ENCODE measurements at regions not wholly inside any gene's neighbourhood (a gene's known extent, or its start where the extent isn't known, plus 50 kb on each side); places are given as distances from the start of the nearest gene placed in this dataset.
"Not testable (repeated sequence)": the region's sequence is repeated elsewhere in the genome, so short reads cannot be mapped to it uniquely, and the experiment has no call there.

DNA sequence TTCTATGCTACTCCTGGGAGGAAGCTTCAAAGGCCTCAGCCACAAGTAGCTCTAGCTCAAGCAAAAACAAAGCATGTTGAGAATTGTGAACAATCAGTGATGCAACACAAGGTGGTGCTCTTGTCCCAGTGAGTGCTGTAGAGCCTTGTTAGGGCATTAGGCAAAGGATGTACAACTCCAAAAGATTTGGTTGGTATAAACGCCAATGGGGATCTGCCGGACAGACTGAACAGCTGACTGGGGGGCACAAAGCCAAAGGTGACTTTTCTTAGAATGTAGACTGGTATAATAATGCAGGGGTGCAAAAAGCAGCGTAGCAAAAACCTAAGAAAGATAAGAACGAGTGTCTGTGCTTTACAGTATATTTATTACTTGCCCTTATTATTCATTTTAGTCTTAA, 62.6 kb upstream of the ALB start:
- Mint-ChIP-seq H3K27ac (ENCODE audit: unreplicated experiment) (no peak overlapping the region), H3K27me3 (ENCODE audit: unreplicated experiment) (peaks cover 42% of the 10 kb centered on the region), H3K36me3 (ENCODE audit: unreplicated experiment) (no peaks in the 10 kb centered on the region), H3K4me1 (ENCODE audit: unreplicated experiment) (peaks cover 4% of the 10 kb centered on the region), H3K9me3 (ENCODE audit: unreplicated experiment) (no peaks in the 10 kb centered on the region), H3K4me3 (ENCODE audit: unreplicated experiment) (no peak overlapping the region)
- no peak for DNase-seq (ENCODE audit: extremely low spot score, unreplicated experiment)
- TF ChIP-seq, protein P1, sequence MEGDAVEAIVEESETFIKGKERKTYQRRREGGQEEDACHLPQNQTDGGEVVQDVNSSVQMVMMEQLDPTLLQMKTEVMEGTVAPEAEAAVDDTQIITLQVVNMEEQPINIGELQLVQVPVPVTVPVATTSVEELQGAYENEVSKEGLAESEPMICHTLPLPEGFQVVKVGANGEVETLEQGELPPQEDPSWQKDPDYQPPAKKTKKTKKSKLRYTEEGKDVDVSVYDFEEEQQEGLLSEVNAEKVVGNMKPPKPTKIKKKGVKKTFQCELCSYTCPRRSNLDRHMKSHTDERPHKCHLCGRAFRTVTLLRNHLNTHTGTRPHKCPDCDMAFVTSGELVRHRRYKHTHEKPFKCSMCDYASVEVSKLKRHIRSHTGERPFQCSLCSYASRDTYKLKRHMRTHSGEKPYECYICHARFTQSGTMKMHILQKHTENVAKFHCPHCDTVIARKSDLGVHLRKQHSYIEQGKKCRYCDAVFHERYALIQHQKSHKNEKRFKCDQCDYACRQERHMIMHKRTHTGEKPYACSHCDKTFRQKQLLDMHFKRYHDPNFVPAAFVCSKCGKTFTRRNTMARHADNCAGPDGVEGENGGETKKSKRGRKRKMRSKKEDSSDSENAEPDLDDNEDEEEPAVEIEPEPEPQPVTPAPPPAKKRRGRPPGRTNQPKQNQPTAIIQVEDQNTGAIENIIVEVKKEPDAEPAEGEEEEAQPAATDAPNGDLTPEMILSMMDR (IDR thresholded peaks at IDR 0.05), result peak; percentile 53

DNA sequence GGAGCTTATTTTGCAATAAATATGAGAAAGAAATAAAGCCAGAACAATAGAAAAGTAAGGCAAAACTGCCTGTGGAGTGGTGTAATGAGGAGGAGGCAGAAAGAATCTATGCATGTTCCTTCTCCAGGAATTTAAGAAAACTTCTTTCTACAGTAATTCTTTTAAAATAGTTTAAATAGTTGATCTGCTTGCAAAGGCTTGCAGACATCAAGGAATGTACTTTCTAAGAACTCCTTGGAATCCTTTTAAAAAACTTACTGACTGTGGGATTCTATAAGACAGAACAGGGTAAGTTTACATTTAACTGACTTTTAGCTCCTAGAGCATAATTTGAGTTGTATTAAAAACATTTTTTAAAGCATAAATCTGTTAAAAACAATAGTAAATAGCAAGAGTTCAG, 63.2 kb upstream of the ALB start:
- Mint-ChIP-seq H3K27me3 (ENCODE audit: unreplicated experiment) (peaks cover 44% of the 10 kb centered on the region), H3K4me1 (ENCODE audit: unreplicated experiment) (peaks cover 4% of the 10 kb centered on the region), H3K9me3 (ENCODE audit: unreplicated experiment) (no peaks in the 10 kb centered on the region), H3K36me3 (ENCODE audit: unreplicated experiment) (no peaks in the 10 kb centered on the region), H3K27ac (ENCODE audit: unreplicated experiment) (no peak overlapping the region), H3K4me3 (ENCODE audit: unreplicated experiment) (no peak overlapping the region)
- TF ChIP-seq, protein P1 (IDR thresholded peaks at IDR 0.05), result no peak
- DNase-seq (ENCODE audit: extremely low spot score, unreplicated experiment), result no peak

DNA sequence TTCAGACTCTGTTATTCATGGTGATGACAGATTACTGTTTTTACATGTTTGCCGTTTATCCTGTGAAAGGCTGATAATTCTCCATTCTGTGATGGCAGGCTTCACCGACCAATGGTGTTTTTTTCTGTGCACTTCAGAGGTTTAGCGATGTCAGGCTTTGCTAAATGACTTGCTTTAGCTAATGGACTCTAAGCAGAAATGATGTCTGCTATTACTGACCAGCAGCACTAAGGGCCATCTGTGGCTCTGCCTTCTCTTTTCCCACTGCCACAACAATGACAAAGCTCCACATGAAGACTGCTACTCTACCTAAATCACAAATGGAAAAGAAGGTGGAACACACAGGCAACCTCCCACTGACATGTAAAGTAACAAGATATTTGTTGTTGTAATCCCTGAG, 68.4 kb upstream of the ALB start:
- Mint-ChIP-seq H3K27ac (ENCODE audit: unreplicated experiment) (no peak overlapping the region), H3K36me3 (ENCODE audit: unreplicated experiment) (no peaks in the 10 kb centered on the region), H3K4me3 (ENCODE audit: unreplicated experiment) (no peak overlapping the region), H3K9me3 (ENCODE audit: unreplicated experiment) (no peaks in the 10 kb centered on the region), H3K4me1 (ENCODE audit: unreplicated experiment) (peaks cover 1% of the 10 kb centered on the region), H3K27me3 (ENCODE audit: unreplicated experiment) (peaks cover 38% of the 10 kb centered on the region)
- TF ChIP-seq, protein P1 (IDR thresholded peaks at IDR 0.05), result no peak
- DNase-seq (ENCODE audit: extremely low spot score, unreplicated experiment), result no peak

DNA sequence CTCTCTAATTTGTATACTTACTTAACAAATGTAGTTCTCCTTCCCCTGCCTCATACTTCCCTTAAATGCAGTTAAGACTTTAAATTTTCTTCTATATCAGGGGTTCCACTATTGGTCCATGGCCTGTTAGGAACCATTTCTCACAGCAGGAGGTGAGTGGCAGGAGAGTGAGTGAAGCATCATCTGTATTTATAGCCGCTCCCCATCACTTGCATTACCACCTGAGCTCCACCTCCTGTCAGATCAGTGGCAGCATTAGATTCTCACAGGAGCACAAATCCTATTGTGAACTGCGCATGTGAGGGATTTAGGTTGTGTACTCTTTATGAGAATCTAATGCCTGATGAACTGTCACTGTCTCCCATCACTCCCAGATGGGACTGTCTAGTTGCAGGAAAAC, 72.1 kb upstream of the ALB start:
- not testable (repeated sequence) for H3K36me3 Mint-ChIP-seq (ENCODE audit: unreplicated experiment); H3K9me3 Mint-ChIP-seq (ENCODE audit: unreplicated experiment); H3K4me1 Mint-ChIP-seq (ENCODE audit: unreplicated experiment); H3K4me3 Mint-ChIP-seq (ENCODE audit: unreplicated experiment); DNase-seq (ENCODE audit: extremely low spot score, unreplicated experiment); H3K27ac Mint-ChIP-seq (ENCODE audit: unreplicated experiment)
- peaks cover 13% of the 10 kb centered on the region for H3K27me3 Mint-ChIP-seq (ENCODE audit: unreplicated experiment)

GRCh38 chr4:73329300-73329699, 70.7 kb upstream of the ANKRD17 start:
- Mint-ChIP-seq H3K4me3 (ENCODE audit: unreplicated experiment) (no peak overlapping the region), H3K36me3 (ENCODE audit: unreplicated experiment) (no peaks in the 10 kb centered on the region), H3K27ac (ENCODE audit: unreplicated experiment) (no peak overlapping the region), H3K27me3 (ENCODE audit: unreplicated experiment) (peaks cover 5% of the 10 kb centered on the region), H3K4me1 (ENCODE audit: unreplicated experiment) (no peaks in the 10 kb centered on the region), H3K9me3 (ENCODE audit: unreplicated experiment) (peaks cover 6% of the 10 kb centered on the region)
- no peak for DNase-seq (ENCODE audit: extremely low spot score, unreplicated experiment)
- TF ChIP-seq, protein P1 (IDR thresholded peaks at IDR 0.05), result no peak

DNA sequence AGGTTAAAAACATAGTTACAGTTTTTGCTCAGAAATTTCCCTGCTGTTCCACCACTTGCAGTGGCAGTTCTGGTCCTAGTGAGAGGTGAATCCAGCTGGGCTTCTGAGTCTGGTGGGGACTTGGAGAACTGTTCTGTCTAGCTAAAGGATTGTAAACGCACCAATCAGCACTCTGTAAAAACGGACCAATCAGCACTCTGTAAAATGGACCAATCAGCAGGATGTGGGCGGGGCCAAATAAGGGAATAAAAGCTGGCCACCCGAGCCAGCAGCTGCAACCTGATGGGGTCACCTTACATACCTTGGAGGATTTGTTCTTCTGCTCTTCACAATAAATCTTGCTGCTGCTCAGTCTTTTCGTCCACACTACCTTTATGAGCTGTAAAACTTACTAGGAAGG, 67.2 kb upstream of the ANKRD17 start:
- not testable (repeated sequence) for DNase-seq (ENCODE audit: extremely low spot score, unreplicated experiment); H3K36me3 Mint-ChIP-seq (ENCODE audit: unreplicated experiment); H3K27ac Mint-ChIP-seq (ENCODE audit: unreplicated experiment); H3K4me1 Mint-ChIP-seq (ENCODE audit: unreplicated experiment); H3K27me3 Mint-ChIP-seq (ENCODE audit: unreplicated experiment); H3K4me3 Mint-ChIP-seq (ENCODE audit: unreplicated experiment)
- H3K9me3 Mint-ChIP-seq (ENCODE audit: unreplicated experiment), result peaks cover 16% of the 10 kb centered on the region
